CD14-positive monocyte (primary cell): ENCODE measurements at regions not wholly inside any gene's neighbourhood (a gene's known extent, or its start where the extent isn't known, plus 50 kb on each side); places are given as distances from the start of the nearest gene placed in this dataset.

Experiments
- DNase-seq, 3 donors: peaks; one replicate each; pipeline ENCODE4 v3.0.0-alpha.2; 2011 to 2022
- H2AFZ ChIP-seq: 2 replicates; pipeline ENCODE4 v1.6.0; 2012; ENCODE audit warnings: mild to moderate bottlenecking, low read depth, low read length, inconsistent platforms; ENCODE audit not compliant: insufficient read depth, poor library complexity, severe bottlenecking
- H3K27ac ChIP-seq, 2 donors: 1 replicate in 1 of 2; 2 replicates in 1 of 2; pipeline ENCODE4 v1.5.1; 2012 to 2013; ENCODE audit warnings: low read length in 2 of 2, control low read depth in 1 of 2, inconsistent platforms in 1 of 2, low read depth in 1 of 2, mild to moderate bottlenecking in 1 of 2
- H3K27me3 ChIP-seq, 2 donors: one replicate each; pipeline versions ENCODE4 v1.6.0 to v1.6.1; 2011 to 2013; ENCODE audit warnings: low read length in 2 of 2; ENCODE audit not compliant: control insufficient read depth in 2 of 2, insufficient read depth in 2 of 2
- H3K36me3 ChIP-seq, 2 donors: replicated peaks in 1 of 2; 1 replicate in 1 of 2; 2 replicates in 1 of 2; pipeline versions ENCODE4 v1.5.1 to v1.6.1; 2012 to 2013; ENCODE audit warnings: low read length in 2 of 2, control low read depth in 1 of 2, inconsistent platforms in 1 of 2, mild to moderate bottlenecking in 1 of 2; ENCODE audit not compliant: insufficient read depth in 2 of 2, control insufficient read depth in 1 of 2
- H3K4me1 ChIP-seq, 2 donors: 1 replicate in 1 of 2; 2 replicates in 1 of 2; pipeline versions ENCODE4 v1.5.1 to v1.6.1; 2012 to 2013; ENCODE audit warnings: low read length in 2 of 2, control low read depth in 1 of 2, inconsistent platforms in 1 of 2, mild to moderate bottlenecking in 1 of 2, moderate library complexity in 1 of 2; ENCODE audit not compliant: insufficient read depth in 2 of 2, control insufficient read depth in 1 of 2
- H3K4me2 ChIP-seq: replicated peaks from 2 replicates; pipeline ENCODE3; 2012; ENCODE audit warnings: low read length, moderate library complexity, mild to moderate bottlenecking; ENCODE audit not compliant: poor library complexity, severe bottlenecking; ENCODE audit errors: extremely low read depth
- H3K4me3 ChIP-seq, 3 experiments: fragments of 200-600 bp in 1 of 3; sonication (generic) in 1 of 3; replicated peaks in 1 of 3; 1 replicate in 2 of 3; 2 replicates in 1 of 3; pipeline ENCODE4 v1.5.1; 2011 to 2013; ENCODE audit warnings: low read length in 3 of 3, mild to moderate bottlenecking in 3 of 3, control low read depth in 2 of 3, low read depth in 2 of 3, inconsistent platforms in 1 of 3, moderate library complexity in 1 of 3
- H3K79me2 ChIP-seq: 2 replicates; pipeline ENCODE4 v1.6.0; 2012; ENCODE audit warnings: mild to moderate bottlenecking, control low read depth, inconsistent platforms, low read length, moderate library complexity; ENCODE audit not compliant: insufficient read depth
- H3K9ac ChIP-seq: 2 replicates; pipeline ENCODE4 v1.6.0; 2017; ENCODE audit warnings: low read length, mild to moderate bottlenecking; ENCODE audit not compliant: insufficient read depth, poor library complexity, severe bottlenecking
- H3K9me3 ChIP-seq, 2 donors: replicated peaks in 1 of 2; 1 replicate in 1 of 2; 2 replicates in 1 of 2; pipeline versions ENCODE4 v1.5.1 to v1.6.1; 2012 to 2013; ENCODE audit warnings: low read length in 2 of 2, control low read depth in 1 of 2; ENCODE audit not compliant: control insufficient read depth in 1 of 2, insufficient read depth in 1 of 2
- H4K20me1 ChIP-seq: 2 replicates; pipeline ENCODE4 v1.6.0; 2012; ENCODE audit warnings: mild to moderate bottlenecking, low read length, control low read depth, moderate library complexity; ENCODE audit not compliant: insufficient read depth
- H3K27ac Mint-ChIP-seq, 7 donors: one replicate each; pipeline ENCODE4 v1.8.0; 2020; ENCODE audit warnings: mild to moderate bottlenecking in 7 of 7, mixed read lengths in 7 of 7, moderate library complexity in 6 of 7, inconsistent platforms in 2 of 7
- H3K27me3 Mint-ChIP-seq, 3 donors: one replicate each; pipeline ENCODE4 v1.8.0; 2021 to 2022; ENCODE audit warnings: low read depth in 3 of 3, mild to moderate bottlenecking in 3 of 3, mixed read lengths in 3 of 3, moderate library complexity in 3 of 3, inconsistent platforms in 1 of 3
- H3K36me3 Mint-ChIP-seq, 2 donors: one replicate each; pipeline ENCODE4 v1.8.0; 2020; ENCODE audit warnings: mixed read lengths in 2 of 2, inconsistent platforms in 1 of 2, mild to moderate bottlenecking in 1 of 2
- H3K4me1 Mint-ChIP-seq: one replicate; pipeline ENCODE4 v1.8.0; 2020; ENCODE audit warnings: mild to moderate bottlenecking, mixed read lengths
- H3K4me3 Mint-ChIP-seq, 2 donors: one replicate each; pipeline ENCODE4 v1.8.0; 2020; ENCODE audit warnings: mild to moderate bottlenecking in 2 of 2, mixed read lengths in 2 of 2, moderate library complexity in 1 of 2
- H3K9me3 Mint-ChIP-seq, 7 donors: one replicate each; pipeline ENCODE4 v1.8.0; 2020 to 2022; ENCODE audit warnings: mixed read lengths in 7 of 7, mild to moderate bottlenecking in 6 of 7, moderate library complexity in 6 of 7, inconsistent platforms in 2 of 7
- CTCF ChIP-seq: fragments of 200-600 bp; IDR thresholded peaks from one replicate; pipeline ENCODE4 v1.8.0; 2022; ENCODE audit warnings: antibody characterized with exemption, mild to moderate bottlenecking
- WGBS: methylation state at CpG from one replicate; pipeline ENCODE4 v1.1.5; 2013; ENCODE audit warnings: missing lambda C conversion rate; ENCODE audit not compliant: insufficient coverage; 5-methylcytosine and 5-hydroxymethylcytosine counted together
- intact Hi-C, 2 donors: fragments of 100-400 bp; cut with micrococcal nuclease; formaldehyde crosslinking; loops; one replicate each; pipeline versions ENCODE4 v1.15.0 to v1.15.1; 2023

GRCh38 chr9:13330396-13331004 is 51.0 kb upstream of the MPDZ start:
- Histone ChIP-seq H3K79me2 (no peaks in the 10 kb centered on the region), H3K4me2 (no peak overlapping the region)

More at GRCh38 chr9:13330396-13331004, 51.0 kb upstream of the MPDZ start:
- H3K36me3 ChIP-seq = no peaks in the 10 kb centered on the region
- H3K4me1 ChIP-seq = no peaks in the 10 kb centered on the region
- WGBS = 100% methylated on average over 1 of the region's 1 CpG
- no peak overlapping the region for H2AFZ ChIP-seq
- no peak overlapping the region for H3K4me3 ChIP-seq
- intact Hi-C loops = no loop called here
- H3K27ac ChIP-seq = no peak overlapping the region
- no peaks in the 10 kb centered on the region for H3K4me1 Mint-ChIP-seq
- no peaks in the 10 kb centered on the region for H3K9me3 ChIP-seq
- TF ChIP-seq CTCF = no peak
- H3K27me3 ChIP-seq = no peaks in the 10 kb centered on the region
- no peaks in the 10 kb centered on the region for H3K36me3 Mint-ChIP-seq
- DNase-seq = no peak
- H4K20me1 ChIP-seq = no peaks in the 10 kb centered on the region
- no peak overlapping the region for H3K4me3 Mint-ChIP-seq
- H3K9ac ChIP-seq = no peak overlapping the region
- H3K27me3 Mint-ChIP-seq = no peaks in the 10 kb centered on the region
- no peak overlapping the region for H3K27ac Mint-ChIP-seq
- H3K9me3 Mint-ChIP-seq = no peaks in the 10 kb centered on the region
